Ishikawa (cell line): ENCODE measurements at regions not wholly inside any gene's neighbourhood (a gene's known extent, or its start where the extent isn't known, plus 50 kb on each side); places are given as distances from the start of the nearest gene placed in this dataset.

Experiments used
- CEBPB ChIP-seq: IDR thresholded peaks from 2 replicates; pipeline ENCODE4 v1.6.1; 2012
- CREB1 ChIP-seq: IDR thresholded peaks from 2 replicates; pipeline ENCODE4 v1.6.1; 2012; ENCODE audit warnings: low read depth
- EGR1 ChIP-seq: IDR thresholded peaks from 2 replicates; pipeline ENCODE4 v1.6.1; 2012
- EP300 ChIP-seq: IDR thresholded peaks from 2 replicates; pipeline ENCODE4 v1.6.1; 2012; ENCODE audit warnings: borderline replicate concordance
- FOXM1 ChIP-seq: IDR thresholded peaks from 2 replicates; pipeline ENCODE4 v1.6.1; 2012; ENCODE audit warnings: low read depth, borderline replicate concordance
- MAX ChIP-seq: IDR thresholded peaks from 2 replicates; pipeline ENCODE4 v1.6.1; 2012
- NFIC ChIP-seq: IDR thresholded peaks from 2 replicates; pipeline ENCODE4 v1.6.1; 2012
- RAD21 ChIP-seq: IDR thresholded peaks from 2 replicates; pipeline ENCODE4 v1.6.1; 2012; ENCODE audit warnings: low read depth
- REST ChIP-seq: IDR thresholded peaks from 2 replicates; pipeline ENCODE4 v1.6.1; 2012; ENCODE audit warnings: low read depth, mild to moderate bottlenecking
- TAF1 ChIP-seq: IDR thresholded peaks from 2 replicates; pipeline ENCODE4 v1.6.1; 2012; ENCODE audit warnings: low read depth, mild to moderate bottlenecking
- TCF12 ChIP-seq: IDR thresholded peaks from 2 replicates; pipeline ENCODE4 v1.6.1; 2012; ENCODE audit warnings: low read depth
- TEAD4 ChIP-seq: IDR thresholded peaks from 2 replicates; pipeline ENCODE4 v1.6.1; 2012
- YY1 ChIP-seq: IDR thresholded peaks from 2 replicates; pipeline ENCODE4 v1.6.1; 2012; ENCODE audit warnings: low read depth
- ZBTB7A ChIP-seq: IDR thresholded peaks from 2 replicates; pipeline ENCODE4 v1.6.1; 2012; ENCODE audit warnings: low read depth
- TF ChIP-seq, protein P1 (sequence below): IDR thresholded peaks from 2 replicates; pipeline ENCODE4 v1.6.1; 2012

DNA sequence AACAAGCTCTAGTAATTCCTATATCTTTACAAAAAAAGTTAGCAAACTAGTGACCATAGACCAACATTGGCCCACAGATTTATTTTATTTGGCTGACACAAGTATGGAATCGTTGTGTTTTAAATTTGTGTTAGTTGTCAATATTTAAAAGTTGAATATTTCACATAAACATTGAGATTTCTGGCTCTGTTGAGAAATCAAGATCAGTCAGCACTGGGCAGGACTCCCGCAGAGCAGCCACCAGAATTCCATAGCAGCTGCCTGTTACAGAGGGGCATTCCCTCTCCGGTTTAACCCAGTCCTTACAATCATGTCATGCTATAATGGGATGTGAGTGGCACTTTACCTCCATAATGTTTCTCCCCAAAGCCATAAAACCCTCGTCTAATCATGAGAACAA is 79.2 kb upstream of the NRIP1 start:
- TF ChIP-seq CEBPB (no peak), EP300 (no peak), CREB1 (no peak), ZBTB7A (no peak), FOXM1 (no peak), EGR1 (no peak), TCF12 (no peak), RAD21 (no peak), TAF1 (no peak), NFIC (no peak), REST (no peak), YY1 (no peak), MAX (no peak), TEAD4 (no peak)
- TF ChIP-seq, protein P1, sequence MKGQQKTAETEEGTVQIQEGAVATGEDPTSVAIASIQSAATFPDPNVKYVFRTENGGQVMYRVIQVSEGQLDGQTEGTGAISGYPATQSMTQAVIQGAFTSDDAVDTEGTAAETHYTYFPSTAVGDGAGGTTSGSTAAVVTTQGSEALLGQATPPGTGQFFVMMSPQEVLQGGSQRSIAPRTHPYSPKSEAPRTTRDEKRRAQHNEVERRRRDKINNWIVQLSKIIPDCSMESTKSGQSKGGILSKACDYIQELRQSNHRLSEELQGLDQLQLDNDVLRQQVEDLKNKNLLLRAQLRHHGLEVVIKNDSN = no peak

GRCh38 chr21:15148437-15148836 is 83.6 kb upstream of the NRIP1 start:
- TF ChIP-seq TCF12 = no peak
- no peak for TF ChIP-seq TAF1
- TF ChIP-seq EGR1 = no peak
- no peak for TF ChIP-seq NFIC
- no peak for TF ChIP-seq MAX
- no peak for TF ChIP-seq EP300
- TF ChIP-seq TEAD4 = no peak
- no peak for TF ChIP-seq ZBTB7A
- TF ChIP-seq, protein P1 = no peak
- no peak for TF ChIP-seq CEBPB
- TF ChIP-seq REST = no peak
- no peak for TF ChIP-seq RAD21
- no peak for TF ChIP-seq YY1
- TF ChIP-seq CREB1 = no peak
- TF ChIP-seq FOXM1 = no peak

GRCh38 chr21:15149600-15150224 is 84.9 kb upstream of the NRIP1 start:
- TF ChIP-seq YY1 = no peak

DNA sequence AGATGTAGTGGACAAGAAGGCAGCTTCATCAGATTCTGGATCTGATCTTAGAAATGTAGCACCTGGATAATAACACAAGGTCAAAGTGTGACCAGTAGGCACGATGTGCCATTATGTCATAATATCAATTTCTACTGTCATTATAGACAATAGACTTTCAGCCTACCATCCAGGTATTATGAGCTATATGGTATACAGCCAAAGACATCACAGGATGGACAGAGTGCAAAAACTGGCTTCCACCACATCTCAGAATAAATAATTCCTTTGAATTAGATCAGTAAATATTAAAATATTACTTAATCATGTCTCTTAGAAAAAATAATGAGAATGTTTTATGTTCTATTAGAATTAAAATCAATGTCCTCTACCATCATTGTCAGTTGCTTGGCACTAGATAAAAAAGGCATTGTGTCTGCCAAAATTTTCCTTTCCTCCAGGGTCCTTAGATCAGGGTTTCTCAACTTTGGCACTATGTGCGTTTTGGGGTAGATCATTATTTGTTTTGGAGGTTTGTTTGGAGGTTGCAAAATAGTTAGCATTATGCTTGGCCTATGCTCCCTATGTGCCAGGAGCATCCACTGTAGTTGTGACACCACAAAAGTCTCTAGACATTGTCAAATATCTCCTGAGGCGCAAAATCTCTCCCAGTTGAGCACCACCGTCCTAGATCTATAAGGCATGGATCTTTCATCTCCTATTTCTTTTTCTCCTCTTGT is 86.7 kb upstream of the NRIP1 start:
- no peak for TF ChIP-seq TAF1
- no peak for TF ChIP-seq RAD21
- TF ChIP-seq CEBPB = no peak
- TF ChIP-seq EGR1 = no peak
- TF ChIP-seq REST = no peak
- no peak for TF ChIP-seq NFIC
- TF ChIP-seq, protein P1 = no peak
- TF ChIP-seq FOXM1 = no peak
- TF ChIP-seq TEAD4 = no peak
- TF ChIP-seq TCF12 = no peak
- TF ChIP-seq ZBTB7A = no peak
- no peak for TF ChIP-seq EP300
